GM12873 (cell line): ENCODE measurements at regions not wholly inside any gene's neighbourhood (a gene's known extent, or its start where the extent isn't known, plus 50 kb on each side); places are given as distances from the start of the nearest gene placed in this dataset.

Source experiments
- CTCF ChIP-seq: IDR thresholded peaks from 2 replicates; pipeline ENCODE4 v1.5.1; 2012; ENCODE audit warnings: low read depth, mild to moderate bottlenecking, moderate library complexity, low read length, control low read depth; ENCODE audit not compliant: insufficient read depth; ENCODE audit errors: missing control alignments

- no peak for TF ChIP-seq CTCF
Measured at GRCh38 chr3:29183346-29184087, 97.4 kb upstream of the RBMS3 start.

GRCh38 chr3:29185706-29186105, 95.2 kb upstream of the RBMS3 start:
- no peak for TF ChIP-seq CTCF

GRCh38 chr3:29186131-29186599, 94.7 kb upstream of the RBMS3 start:
- TF ChIP-seq CTCF: no peak

- no peak for TF ChIP-seq CTCF
Measured at GRCh38 chr3:29186982-29187725, 93.7 kb upstream of the RBMS3 start.

GRCh38 chr3:29189328-29189727, 91.5 kb upstream of the RBMS3 start:
- no peak for TF ChIP-seq CTCF

- TF ChIP-seq CTCF: no peak
Measured at GRCh38 chr3:29194139-29194538, 86.7 kb upstream of the RBMS3 start.

- no peak for TF ChIP-seq CTCF
Measured at GRCh38 chr3:29195056-29195455, 85.8 kb upstream of the RBMS3 start.
